ENCODE measurements at regions not wholly inside any gene's neighbourhood (a gene's known extent, or its start where the extent isn't known, plus 50 kb on each side); places are given as distances from the start of the nearest gene placed in this dataset.

- Histone ChIP-seq H3K9me3 (ENCODE audit: control insufficient read depth in 4 of 4, insufficient read depth in 3 of 4, low read length in 3 of 4) (no peaks in the 10 kb centered on the region), H3K36me3 (ENCODE audit: control insufficient read depth in 4 of 4, insufficient read depth in 4 of 4, low read length in 4 of 4) (no peaks in the 10 kb centered on the region), H3K4me1 (ENCODE audit: control insufficient read depth in 5 of 5, insufficient read depth in 5 of 5, low read length in 5 of 5) (peaks cover 0 to 13% (median 4%) of the 10 kb centered on the region in 5 donors), H3K9ac (ENCODE audit: insufficient read depth in 1 of 2, low read length in 2 of 2) (no peak overlapping the region), H3K27me3 (ENCODE audit: control insufficient read depth in 3 of 3, insufficient read depth in 3 of 3, low read length in 2 of 3) (peaks cover 0 to 5% (median 0%) of the 10 kb centered on the region in 3 donors), H3K4me3 (no peak overlapping the region), H3K27ac (ENCODE audit: low read depth in 1 of 2, low read length in 1 of 2) (no peak overlapping the region)
- WGBS, 2 donors = 78 to 81% methylated on average over 10 of the region's 10 CpGs
- ATAC-seq (ENCODE audit: insufficient read depth, low FRiP score) = no peak
- TF ChIP-seq, protein P1, sequence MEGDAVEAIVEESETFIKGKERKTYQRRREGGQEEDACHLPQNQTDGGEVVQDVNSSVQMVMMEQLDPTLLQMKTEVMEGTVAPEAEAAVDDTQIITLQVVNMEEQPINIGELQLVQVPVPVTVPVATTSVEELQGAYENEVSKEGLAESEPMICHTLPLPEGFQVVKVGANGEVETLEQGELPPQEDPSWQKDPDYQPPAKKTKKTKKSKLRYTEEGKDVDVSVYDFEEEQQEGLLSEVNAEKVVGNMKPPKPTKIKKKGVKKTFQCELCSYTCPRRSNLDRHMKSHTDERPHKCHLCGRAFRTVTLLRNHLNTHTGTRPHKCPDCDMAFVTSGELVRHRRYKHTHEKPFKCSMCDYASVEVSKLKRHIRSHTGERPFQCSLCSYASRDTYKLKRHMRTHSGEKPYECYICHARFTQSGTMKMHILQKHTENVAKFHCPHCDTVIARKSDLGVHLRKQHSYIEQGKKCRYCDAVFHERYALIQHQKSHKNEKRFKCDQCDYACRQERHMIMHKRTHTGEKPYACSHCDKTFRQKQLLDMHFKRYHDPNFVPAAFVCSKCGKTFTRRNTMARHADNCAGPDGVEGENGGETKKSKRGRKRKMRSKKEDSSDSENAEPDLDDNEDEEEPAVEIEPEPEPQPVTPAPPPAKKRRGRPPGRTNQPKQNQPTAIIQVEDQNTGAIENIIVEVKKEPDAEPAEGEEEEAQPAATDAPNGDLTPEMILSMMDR (IDR thresholded peaks at IDR 0.05; ENCODE audit: control extremely low read depth, extremely low read depth) = no peak
- no peak for DNase-seq
These were observed 768.8 kb upstream of the TBX3 start for GRCh38 chr12:115452751-115453281.

DNA sequence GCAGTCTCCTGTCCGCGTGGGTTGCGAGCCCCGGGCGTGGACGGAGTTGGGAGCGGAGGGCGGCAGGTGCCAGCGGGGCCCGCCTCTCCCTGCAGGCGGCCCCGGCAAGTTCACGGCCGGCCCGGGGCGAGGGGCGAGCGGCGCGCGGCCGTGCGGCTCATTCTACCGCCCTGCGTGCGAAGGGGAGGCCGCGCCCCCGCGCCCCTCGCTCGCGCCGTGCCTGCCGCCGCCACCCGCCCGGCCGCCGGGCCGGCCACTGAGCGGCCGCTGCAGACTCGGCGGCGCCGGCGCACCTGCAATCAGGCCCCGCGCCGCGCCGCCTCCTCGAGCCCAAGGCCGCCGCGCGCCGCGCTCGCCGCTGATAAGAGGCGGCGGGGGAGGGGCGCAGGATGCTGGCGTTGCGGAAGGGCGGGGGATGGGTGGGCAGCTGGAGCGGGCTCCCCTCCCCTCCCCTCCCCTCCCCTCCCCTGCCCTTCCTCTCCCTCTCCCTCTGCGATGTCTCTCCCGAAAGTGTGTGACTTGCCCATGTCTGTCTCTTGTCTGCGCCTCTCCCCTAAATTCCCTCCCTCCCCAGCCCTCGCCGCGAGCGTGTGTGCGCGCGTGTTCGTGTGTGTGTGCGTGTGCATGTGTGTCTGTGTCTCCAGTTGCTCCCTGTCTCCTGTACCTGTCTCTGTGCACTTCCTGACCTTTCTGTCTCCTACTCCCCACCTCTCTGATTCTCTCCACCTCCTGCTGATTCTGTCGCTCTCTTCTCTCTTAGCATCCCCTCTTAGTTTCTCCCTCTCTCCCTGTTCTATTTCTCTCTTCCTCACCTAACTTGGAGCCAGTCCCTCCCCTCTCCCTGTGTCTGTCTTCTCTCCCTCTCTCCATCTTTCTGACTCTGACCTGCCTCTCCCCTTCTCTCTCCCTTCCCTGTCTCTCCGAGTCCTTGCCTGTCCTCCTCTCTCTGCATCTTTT lies 768.1 kb upstream of the TBX3 start:
- 5% methylated on average over 53 to 83 of the region's 83 CpGs for WGBS, 2 donors
- Histone ChIP-seq H3K9ac (ENCODE audit: insufficient read depth in 1 of 2, low read length in 2 of 2) (no peak overlapping the region), H3K27ac (ENCODE audit: low read depth in 1 of 2, low read length in 1 of 2) (peak overlapping the region; percentile 13 to 21), H3K36me3 (ENCODE audit: control insufficient read depth in 4 of 4, insufficient read depth in 4 of 4, low read length in 4 of 4) (no peaks in the 10 kb centered on the region), H3K4me1 (ENCODE audit: control insufficient read depth in 5 of 5, insufficient read depth in 5 of 5, low read length in 5 of 5) (peaks cover 0 to 13% (median 4%) of the 10 kb centered on the region in 5 donors), H3K4me3 (no peak overlapping the region), H3K9me3 (ENCODE audit: control insufficient read depth in 4 of 4, insufficient read depth in 3 of 4, low read length in 3 of 4) (no peaks in the 10 kb centered on the region), H3K27me3 (ENCODE audit: control insufficient read depth in 3 of 3, insufficient read depth in 3 of 3, low read length in 2 of 3) (peaks cover 0 to 5% (median 0%) of the 10 kb centered on the region in 3 donors)
- DNase-seq (peak; percentile 58 to 84 (median 72)), ATAC-seq (ENCODE audit: insufficient read depth, low FRiP score) (no peak)
- TF ChIP-seq, protein P1 (IDR thresholded peaks at IDR 0.05; ENCODE audit: control extremely low read depth, extremely low read depth) = no peak

GRCh38 chr12:115451151-115451779 lies 767.3 kb upstream of the TBX3 start:
- H3K4me3 ChIP-seq = no peak overlapping the region
- H3K27ac ChIP-seq (ENCODE audit: low read depth in 1 of 2, low read length in 1 of 2) = peak overlapping the region in 1 of 2 donors; percentile 13
- no peak overlapping the region for H3K9ac ChIP-seq (ENCODE audit: insufficient read depth in 1 of 2, low read length in 2 of 2)
- H3K9me3 ChIP-seq (ENCODE audit: control insufficient read depth in 4 of 4, insufficient read depth in 3 of 4, low read length in 3 of 4) = no peaks in the 10 kb centered on the region
- no peak for DNase-seq
- ATAC-seq (ENCODE audit: insufficient read depth, low FRiP score) = no peak
- H3K4me1 ChIP-seq (ENCODE audit: control insufficient read depth in 5 of 5, insufficient read depth in 5 of 5, low read length in 5 of 5) = peaks cover 0 to 13% (median 4%) of the 10 kb centered on the region in 5 donors
- TF ChIP-seq, protein P1 (IDR thresholded peaks at IDR 0.05; ENCODE audit: control extremely low read depth, extremely low read depth) = no peak
- H3K36me3 ChIP-seq (ENCODE audit: control insufficient read depth in 4 of 4, insufficient read depth in 4 of 4, low read length in 4 of 4) = no peaks in the 10 kb centered on the region
- 55 to 58% methylated on average over 12 of the region's 12 CpGs for WGBS, 2 donors
- peaks cover 0 to 5% (median 0%) of the 10 kb centered on the region in 3 donors for H3K27me3 ChIP-seq (ENCODE audit: control insufficient read depth in 3 of 3, insufficient read depth in 3 of 3, low read length in 2 of 3)
